RWPE1 (cell line): ENCODE measurements at regions not wholly inside any gene's neighbourhood (a gene's known extent, or its start where the extent isn't known, plus 50 kb on each side); places are given as distances from the start of the nearest gene placed in this dataset.
"Not testable (repeated sequence)": the region's sequence is repeated elsewhere in the genome, so short reads cannot be mapped to it uniquely, and the experiment has no call there.

Experiments
- CTCF ChIA-PET: fragments of 350-600 bp; sonication (Branson Sonifier 250); formaldehyde crosslinking; extraction: SDS; loops from one replicate; lab custom pipeline; 2021; lab: Yijun Ruan, JAX
- POLR2A ChIA-PET: fragments of 400-600 bp; formaldehyde crosslinking; extraction: SDS; loops from one replicate; lab custom pipeline; 2020; ENCODE audit warnings: antibody characterized with exemption; ENCODE audit not compliant: low non-redundant PET; lab: Yijun Ruan, JAX
- DNase-seq: peaks from one replicate; pipeline ENCODE4 v3.0.0; 2012; ENCODE audit warnings: low spot score
- H3K27ac ChIP-seq: fragments of 450-650 bp; 2 replicates; pipeline ENCODE4 v1.5.1; 2017
- TF ChIP-seq, protein P1 (sequence below): fragments of 450-650 bp; conservative IDR thresholded peaks from 2 replicates; pipeline ENCODE4 v1.5.1; 2017; ENCODE audit warnings: low read depth, mild to moderate bottlenecking

DNA sequence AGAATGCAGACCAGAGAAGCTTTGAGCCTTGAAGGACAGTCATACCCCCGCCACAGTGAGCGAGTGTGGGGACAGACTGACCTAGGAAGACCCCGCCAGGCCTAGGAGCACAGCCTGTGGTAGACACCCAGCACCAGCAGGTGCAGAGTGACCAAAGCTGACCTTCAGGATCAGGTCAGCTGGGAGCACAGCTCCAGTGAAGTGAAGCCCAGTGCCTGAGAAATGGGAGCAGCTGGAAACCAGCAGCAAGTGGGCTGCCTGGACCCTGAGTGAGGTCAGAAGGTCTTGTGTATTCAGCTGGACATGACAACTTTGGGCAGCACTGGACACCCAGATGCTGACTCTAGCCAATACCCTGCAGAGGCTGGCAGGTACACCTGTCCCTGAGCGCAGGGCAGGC, 268.9 kb downstream of the TEX29 start:
- no peak for DNase-seq
- TF ChIP-seq, protein P1, sequence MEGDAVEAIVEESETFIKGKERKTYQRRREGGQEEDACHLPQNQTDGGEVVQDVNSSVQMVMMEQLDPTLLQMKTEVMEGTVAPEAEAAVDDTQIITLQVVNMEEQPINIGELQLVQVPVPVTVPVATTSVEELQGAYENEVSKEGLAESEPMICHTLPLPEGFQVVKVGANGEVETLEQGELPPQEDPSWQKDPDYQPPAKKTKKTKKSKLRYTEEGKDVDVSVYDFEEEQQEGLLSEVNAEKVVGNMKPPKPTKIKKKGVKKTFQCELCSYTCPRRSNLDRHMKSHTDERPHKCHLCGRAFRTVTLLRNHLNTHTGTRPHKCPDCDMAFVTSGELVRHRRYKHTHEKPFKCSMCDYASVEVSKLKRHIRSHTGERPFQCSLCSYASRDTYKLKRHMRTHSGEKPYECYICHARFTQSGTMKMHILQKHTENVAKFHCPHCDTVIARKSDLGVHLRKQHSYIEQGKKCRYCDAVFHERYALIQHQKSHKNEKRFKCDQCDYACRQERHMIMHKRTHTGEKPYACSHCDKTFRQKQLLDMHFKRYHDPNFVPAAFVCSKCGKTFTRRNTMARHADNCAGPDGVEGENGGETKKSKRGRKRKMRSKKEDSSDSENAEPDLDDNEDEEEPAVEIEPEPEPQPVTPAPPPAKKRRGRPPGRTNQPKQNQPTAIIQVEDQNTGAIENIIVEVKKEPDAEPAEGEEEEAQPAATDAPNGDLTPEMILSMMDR: no peak
- ChIA-PET CTCF (no interaction called here), POLR2A (no interaction called here)
- H3K27ac ChIP-seq: no peak overlapping the region

DNA sequence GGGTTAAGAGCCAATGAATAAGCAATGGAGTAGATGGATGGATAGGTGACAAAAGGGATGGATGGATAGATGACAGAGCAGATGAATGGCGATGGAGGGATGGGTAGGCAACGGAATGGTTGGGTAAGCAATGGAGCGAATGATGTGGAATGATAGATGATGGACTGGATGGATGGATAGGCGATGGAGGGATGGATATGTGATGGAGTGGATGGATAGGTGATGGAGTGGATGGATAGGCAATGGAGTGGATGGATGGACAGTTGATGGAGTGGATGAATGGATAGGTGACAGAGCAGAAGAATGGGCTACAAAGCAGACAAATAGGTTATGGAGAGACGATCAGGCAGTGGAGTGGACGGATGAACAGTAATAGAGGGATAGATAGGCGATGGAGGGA, 269.6 kb downstream of the TEX29 start:
- CTCF ChIA-PET: interaction anchor here (0.6 kb wide), 1 partner anchor 85 kb away, joined by 3 read pairs; no protein-coding TSS in a partner anchor
- no peak overlapping the region for H3K27ac ChIP-seq
- TF ChIP-seq, protein P1: no peak
- DNase-seq: no peak
- POLR2A ChIA-PET: no interaction called here

DNA sequence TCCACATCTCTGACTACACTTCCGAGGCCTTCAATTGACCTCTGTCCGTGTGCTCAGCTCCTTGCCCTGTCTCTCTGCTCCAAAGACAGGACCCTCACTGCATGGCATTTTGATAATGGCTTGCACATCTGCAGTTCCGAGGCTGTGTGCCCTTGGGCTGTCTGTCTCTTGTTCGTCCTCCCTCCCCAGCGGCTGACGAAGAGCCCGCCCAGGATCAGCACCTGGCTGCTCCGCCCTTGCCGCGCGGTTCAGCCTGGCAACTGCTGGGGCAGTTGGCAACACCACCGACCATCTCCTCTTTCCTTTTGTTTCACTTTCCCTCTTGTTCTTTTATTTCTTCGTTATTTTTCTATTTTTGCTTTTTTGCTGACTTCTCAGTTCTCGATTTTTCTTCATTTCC, 270.4 kb downstream of the TEX29 start:
- DNase-seq: no peak
- TF ChIP-seq, protein P1: no peak
- no peak overlapping the region for H3K27ac ChIP-seq
- POLR2A ChIA-PET: no interaction called here
- CTCF ChIA-PET: interaction anchor here (0.6 kb wide), 1 partner anchor 86 kb away, joined by 3 read pairs; no protein-coding TSS in a partner anchor

DNA sequence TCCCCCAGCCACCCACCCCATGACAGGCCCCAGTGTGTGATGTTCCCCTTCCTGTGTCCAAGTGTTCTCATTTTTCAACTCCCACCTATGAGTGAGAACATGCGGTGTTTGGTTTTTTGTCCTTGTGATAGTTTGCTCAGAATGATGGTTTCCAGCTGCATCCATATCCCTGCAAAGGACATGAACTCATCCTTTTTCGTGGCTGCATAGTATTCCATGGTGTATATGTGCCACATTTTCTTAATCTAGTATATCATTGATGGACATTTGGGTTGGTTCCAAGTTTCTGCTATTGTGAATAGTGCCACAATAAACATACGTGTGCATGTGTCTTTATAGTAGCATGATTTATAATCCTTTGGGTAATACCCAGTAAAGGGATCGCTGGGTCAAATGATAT, 273.0 kb downstream of the TEX29 start:
- DNase-seq, H3K27ac ChIP-seq, POLR2A ChIA-PET, CTCF ChIA-PET: not testable (repeated sequence)

DNA sequence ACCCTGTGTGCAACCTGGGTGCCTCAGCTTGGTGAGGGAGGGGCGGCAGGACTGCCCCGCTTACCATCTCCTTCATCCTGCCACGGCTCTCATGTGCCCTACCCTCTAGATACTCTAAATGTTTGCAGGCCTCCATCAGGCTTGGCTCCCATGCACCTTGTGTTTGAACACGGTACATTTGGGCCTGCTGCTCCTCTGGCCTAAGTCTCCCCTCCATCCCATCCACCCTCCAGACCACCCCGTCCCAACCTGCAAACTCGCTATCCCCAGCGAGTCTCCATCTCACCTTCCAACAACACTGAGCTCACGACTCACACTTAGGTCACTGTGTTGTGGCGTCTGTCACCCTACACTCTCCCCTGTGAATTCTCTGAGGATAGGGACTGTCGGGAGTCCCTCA, 274.2 kb downstream of the TEX29 start:
- POLR2A ChIA-PET: no interaction called here
- TF ChIP-seq, protein P1: no peak
- H3K27ac ChIP-seq: no peak overlapping the region
- no peak for DNase-seq
- CTCF ChIA-PET: no interaction called here

DNA sequence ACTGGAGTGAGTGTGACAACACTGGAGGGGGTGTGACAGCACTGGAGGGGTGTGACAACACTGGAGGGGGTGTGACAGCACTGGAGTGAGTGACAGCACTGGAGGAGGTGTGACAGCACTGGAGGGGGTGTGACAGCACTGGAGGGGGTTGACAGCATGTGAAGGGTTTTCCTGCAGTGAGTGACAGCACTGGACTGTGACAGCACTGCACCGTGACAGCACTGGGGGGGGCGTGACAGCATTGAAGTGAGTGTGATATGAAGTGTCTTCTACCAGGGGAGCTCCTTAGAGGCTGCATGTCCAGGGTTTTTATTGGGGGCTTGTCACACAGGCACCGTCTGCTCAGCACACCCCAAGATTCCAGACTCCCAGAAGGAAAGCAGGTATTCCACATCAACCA, 274.8 kb downstream of the TEX29 start:
- H3K27ac ChIP-seq: no peak overlapping the region
- no peak for DNase-seq
- ChIA-PET CTCF (no interaction called here), POLR2A (no interaction called here)
- TF ChIP-seq, protein P1: no peak

DNA sequence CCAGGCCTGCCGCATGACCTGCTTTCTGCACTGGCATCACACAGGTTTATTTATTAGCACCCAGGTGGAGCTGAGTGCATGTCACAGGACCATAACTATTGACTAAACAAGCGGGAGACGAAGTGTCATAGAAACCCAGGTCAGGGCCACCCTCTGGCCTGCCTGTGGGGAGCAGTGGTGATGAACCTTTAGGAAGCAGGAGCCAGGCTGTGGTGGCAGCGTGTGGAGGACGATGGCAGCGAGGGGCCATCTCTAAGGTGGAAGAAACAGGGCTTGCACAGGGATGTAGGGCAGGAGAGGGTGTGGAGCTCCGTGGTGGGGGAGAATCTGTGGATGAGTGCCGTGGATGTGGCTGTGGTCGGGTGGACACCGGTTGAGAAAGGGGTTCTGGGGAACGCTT, 275.3 kb downstream of the TEX29 start:
- DNase-seq: no peak
- TF ChIP-seq, protein P1: no peak
- POLR2A ChIA-PET: no interaction called here
- H3K27ac ChIP-seq: no peak overlapping the region
- CTCF ChIA-PET: no interaction called here
